ENCODE measurements at regions not wholly inside any gene's neighbourhood (a gene's known extent, or its start where the extent isn't known, plus 50 kb on each side); places are given as distances from the start of the nearest gene placed in this dataset.

- DNase-seq: no peak
These were observed 132.7 kb upstream of the SLC24A3 start for GRCh38 chr20:19079536-19080299.

DNA sequence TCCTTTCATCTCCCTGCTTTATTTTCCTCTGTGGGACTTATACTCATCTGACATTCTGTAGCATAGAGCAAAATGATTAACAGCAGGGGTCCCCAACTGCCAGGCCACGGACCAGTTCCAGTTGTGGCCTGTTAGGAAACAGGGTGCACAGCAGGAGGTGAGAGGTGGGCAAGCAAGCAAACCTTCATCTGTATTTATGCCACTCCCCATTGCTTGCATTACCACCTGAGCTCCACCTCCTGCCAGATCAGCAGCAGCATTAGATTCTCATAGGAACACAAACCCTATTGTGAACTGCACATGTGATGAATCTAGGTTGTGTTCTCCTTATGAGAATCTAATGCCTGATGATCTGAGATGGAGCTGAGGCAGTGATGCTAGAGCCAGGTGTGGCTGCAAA lies 130.5 kb upstream of the SLC24A3 start:
- DNase-seq: no peak

DNA sequence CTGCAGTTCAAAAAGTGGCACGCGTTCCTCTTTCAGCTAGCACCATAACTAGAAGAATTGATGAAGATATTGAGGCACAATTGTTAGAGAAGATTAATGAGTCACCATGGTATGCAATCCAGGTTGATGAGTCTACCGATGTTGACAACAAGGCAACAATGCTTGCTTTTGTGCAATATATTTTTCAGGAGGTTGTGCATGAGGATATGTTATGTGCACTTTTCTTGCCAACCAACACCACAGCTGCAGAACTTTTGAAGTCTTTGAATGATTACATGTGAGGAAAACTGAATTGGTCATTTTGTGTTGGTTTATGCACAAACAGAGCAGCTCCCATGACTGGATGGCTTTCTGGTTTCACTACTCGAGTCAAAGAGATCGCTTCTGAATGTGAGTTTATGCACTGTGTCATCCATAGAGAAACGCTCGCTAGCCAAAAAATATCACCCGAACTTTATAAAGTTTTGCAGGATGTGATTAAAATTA lies 129.3 kb upstream of the SLC24A3 start:
- DNase-seq: no peak

- no peak for DNase-seq
These were observed 122.1 kb upstream of the SLC24A3 start for GRCh38 chr20:19090332-19090731.

GRCh38 chr20:19094959-19095541 lies 117.4 kb upstream of the SLC24A3 start:
- DNase-seq: no peak

- DNase-seq: no peak
These were observed 116.7 kb upstream of the SLC24A3 start for GRCh38 chr20:19095762-19096161.

DNA sequence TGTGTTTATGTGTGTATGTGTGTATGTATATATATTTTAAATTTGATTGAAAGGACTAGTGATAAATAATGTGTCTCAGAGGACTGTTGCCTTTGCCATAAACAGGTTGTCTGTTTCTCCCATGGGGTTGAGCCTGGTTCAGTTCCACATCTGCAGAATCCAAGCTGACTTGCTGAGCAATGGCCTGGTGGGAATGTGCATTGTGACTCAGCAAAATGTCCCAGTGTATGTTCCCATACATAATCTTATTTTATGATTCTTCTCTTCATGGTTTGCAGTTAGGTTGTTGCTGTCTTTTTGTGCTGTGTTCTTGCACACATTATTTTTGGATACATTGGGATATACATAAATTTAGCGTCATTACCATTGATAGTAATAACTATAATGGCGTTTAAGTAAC lies 115.6 kb upstream of the SLC24A3 start:
- DNase-seq: no peak

- DNase-seq: no peak
These were observed 114.3 kb upstream of the SLC24A3 start for GRCh38 chr20:19098117-19098516.

- no peak for DNase-seq
These were observed 113.5 kb upstream of the SLC24A3 start for GRCh38 chr20:19098806-19099578.

GRCh38 chr20:19099596-19100545 lies 112.6 kb upstream of the SLC24A3 start:
- DNase-seq: no peak

GRCh38 chr20:19100975-19101374 lies 111.5 kb upstream of the SLC24A3 start:
- DNase-seq: no peak

- DNase-seq: no peak
These were observed 108.3 kb upstream of the SLC24A3 start for GRCh38 chr20:19104186-19104585.

DNA sequence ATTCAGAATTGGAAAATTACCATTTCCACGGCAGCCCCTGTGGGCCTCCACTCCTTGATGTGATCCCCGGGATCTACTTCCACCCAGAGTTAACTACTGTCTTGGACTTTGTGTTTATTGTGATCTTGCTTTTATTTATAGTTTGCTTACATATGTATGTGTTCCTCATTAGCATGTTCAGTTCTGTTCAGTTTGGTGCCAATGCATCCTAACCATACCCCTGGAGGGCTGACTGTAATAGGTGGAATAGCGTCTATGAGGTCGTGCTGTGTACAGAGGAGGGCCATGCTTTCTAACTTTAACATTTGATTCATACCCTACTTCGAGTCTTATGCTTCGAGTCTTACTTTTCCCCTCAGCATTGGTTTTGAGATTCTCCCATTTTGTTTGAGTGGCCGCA lies 104.3 kb upstream of the SLC24A3 start:
- no peak for DNase-seq

GRCh38 chr20:19110285-19110684 lies 102.2 kb upstream of the SLC24A3 start:
- DNase-seq: no peak

DNA sequence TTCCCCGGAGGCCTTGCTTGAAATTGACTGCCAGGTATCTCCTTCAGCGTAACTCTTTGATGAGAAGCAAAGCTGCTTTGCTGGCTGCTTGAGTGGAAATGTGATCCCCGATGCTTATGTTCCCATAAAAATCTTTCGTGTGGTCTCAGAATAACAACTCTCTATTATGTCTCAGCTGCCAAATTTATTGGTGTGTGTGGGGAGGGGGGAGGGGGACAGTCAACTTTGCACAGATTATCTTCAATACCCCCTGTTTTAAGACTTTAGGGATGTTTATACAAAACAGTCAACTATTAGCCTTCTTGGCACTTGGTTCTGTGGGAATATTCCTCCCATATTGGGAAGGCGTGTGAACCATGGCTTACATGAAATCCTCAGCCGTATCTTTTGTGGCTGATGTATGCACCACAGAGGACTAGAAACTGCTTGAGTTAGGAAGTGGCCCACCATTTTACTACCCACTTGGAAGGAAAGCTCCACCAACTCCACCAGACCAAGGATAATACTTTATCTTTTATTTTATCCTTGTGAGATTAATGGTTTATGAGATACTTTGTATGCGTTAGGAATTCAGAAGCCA lies 101.5 kb upstream of the SLC24A3 start:
- peak; percentile 45 for DNase-seq

GRCh38 chr20:19112828-19113227 lies 99.6 kb upstream of the SLC24A3 start:
- no peak for DNase-seq

DNA sequence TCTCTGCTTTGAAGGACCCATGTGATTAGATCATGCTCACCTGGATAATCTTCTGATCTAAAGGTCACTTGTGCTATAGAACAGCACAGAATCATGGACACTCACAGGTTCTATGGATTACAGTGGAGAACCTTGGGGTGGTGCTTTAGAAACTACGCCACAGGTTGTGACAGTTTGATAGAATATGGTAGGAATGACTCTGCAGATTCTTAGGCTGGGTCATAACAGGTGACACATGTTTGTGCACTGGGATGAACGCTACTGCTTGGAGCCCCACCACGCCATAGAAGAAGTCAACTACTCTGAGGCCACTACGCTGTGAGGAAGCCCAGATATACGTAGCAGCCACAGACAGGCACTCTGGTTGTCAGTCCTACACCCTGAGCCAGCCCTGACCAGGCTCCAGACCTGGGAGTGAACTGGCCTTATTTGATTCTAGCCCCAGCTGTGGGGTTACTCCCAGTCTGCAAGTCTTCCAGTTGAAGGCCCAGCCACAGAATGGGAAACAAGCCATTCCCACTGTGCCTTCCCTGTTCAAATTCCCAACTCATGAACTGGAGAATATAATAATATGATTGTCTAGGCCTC lies 99.0 kb upstream of the SLC24A3 start:
- no peak for DNase-seq

GRCh38 chr20:19114410-19114809 lies 98.0 kb upstream of the SLC24A3 start:
- DNase-seq: no peak

DNA sequence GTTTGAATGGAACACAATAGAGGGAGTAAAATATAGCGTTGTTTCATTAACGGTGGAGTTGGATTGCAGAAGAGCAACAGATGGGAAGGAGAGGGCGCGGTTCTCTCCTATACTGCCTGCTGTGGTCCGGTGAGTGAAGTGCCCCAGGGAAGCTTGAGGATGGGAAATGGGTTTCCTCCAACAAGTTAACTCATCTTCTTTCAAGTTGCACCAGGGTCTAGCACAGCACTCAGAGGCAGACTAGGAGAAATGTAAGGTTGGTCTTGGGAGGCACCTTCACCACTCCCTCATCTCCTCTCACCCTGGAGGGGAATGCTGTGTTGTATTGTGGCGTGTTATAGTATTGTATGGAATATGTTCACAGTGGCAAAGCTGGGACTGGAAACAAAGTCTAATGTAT lies 96.9 kb upstream of the SLC24A3 start:
- no peak for DNase-seq

GRCh38 chr20:19120011-19120410 lies 92.4 kb upstream of the SLC24A3 start:
- no peak for DNase-seq

DNA sequence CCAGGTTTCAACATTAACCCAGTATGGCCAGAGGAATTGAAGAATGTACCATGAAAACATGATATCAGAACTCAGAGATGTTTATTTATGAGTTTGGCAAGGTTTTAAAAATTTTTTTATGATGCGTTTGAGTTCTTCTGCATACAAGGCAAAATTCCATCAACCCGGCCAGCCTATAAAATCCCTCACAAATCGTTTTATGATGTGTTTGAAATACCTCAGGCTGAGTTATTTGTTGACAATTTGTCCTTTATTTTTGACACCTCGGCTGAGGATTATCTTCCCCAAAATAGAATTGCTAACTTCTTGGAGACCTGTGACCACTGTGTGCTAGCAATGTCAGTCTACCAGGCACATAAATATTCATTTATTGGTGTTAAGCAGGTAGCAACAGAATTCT lies 91.9 kb upstream of the SLC24A3 start:
- DNase-seq: no peak

GRCh38 chr20:19121463-19121862 lies 91.0 kb upstream of the SLC24A3 start:
- no peak for DNase-seq
